H9 (cell line): ENCODE measurements at regions not wholly inside any gene's neighbourhood (a gene's known extent, or its start where the extent isn't known, plus 50 kb on each side); places are given as distances from the start of the nearest gene placed in this dataset.

Source experiments
- DNase-seq: peaks from one replicate; pipeline ENCODE4 v3.0.0-alpha.2; 2017
- H2AFZ ChIP-seq: one replicate; pipeline ENCODE4 v1.6.1; 2013; ENCODE audit warnings: mild to moderate bottlenecking, low read length, control low read depth, moderate library complexity
- H2AK5ac ChIP-seq: 2 replicates; pipeline ENCODE4 v1.6.1; 2013; ENCODE audit warnings: low read length, control low read depth, mixed read lengths; ENCODE audit not compliant: insufficient read length
- H2BK120ac ChIP-seq: one replicate; pipeline ENCODE4 v1.6.1; 2013; ENCODE audit warnings: low read depth, mild to moderate bottlenecking, low read length, control low read depth, inconsistent platforms; ENCODE audit not compliant: poor library complexity, severe bottlenecking
- H2BK12ac ChIP-seq: 2 replicates; pipeline ENCODE4 v1.6.1; 2013; ENCODE audit warnings: low read length, control low read depth, mixed read lengths, low read depth; ENCODE audit not compliant: insufficient read length
- H2BK15ac ChIP-seq: 2 replicates; pipeline ENCODE4 v1.6.1; 2013; ENCODE audit warnings: low read depth, low read length, control low read depth
- H2BK20ac ChIP-seq: one replicate; pipeline ENCODE4 v1.6.1; 2013; ENCODE audit warnings: low read depth, mild to moderate bottlenecking, low read length, control low read depth, inconsistent platforms; ENCODE audit not compliant: poor library complexity, severe bottlenecking
- H2BK5ac ChIP-seq: 2 replicates; pipeline ENCODE4 v1.6.1; 2013; ENCODE audit warnings: low read length, control low read depth, mixed read lengths; ENCODE audit not compliant: insufficient read length
- H3K14ac ChIP-seq: 2 replicates; pipeline ENCODE4 v1.6.1; 2013; ENCODE audit warnings: low read length, control low read depth; ENCODE audit not compliant: insufficient read depth
- H3K18ac ChIP-seq: 2 replicates; pipeline ENCODE4 v1.6.1; 2013; ENCODE audit warnings: low read depth, mild to moderate bottlenecking, mixed read lengths, low read length, control low read depth; ENCODE audit not compliant: insufficient read length
- H3K23ac ChIP-seq: 2 replicates; pipeline ENCODE4 v1.6.1; 2013; ENCODE audit warnings: low read length, control low read depth, mixed read lengths, low read depth; ENCODE audit not compliant: insufficient read length
- H3K23me2 ChIP-seq: 2 replicates; pipeline ENCODE4 v1.6.1; 2013; ENCODE audit warnings: low read depth, mild to moderate bottlenecking, mixed read lengths, low read length, control low read depth; ENCODE audit not compliant: insufficient read length, poor library complexity, severe bottlenecking
- H3K27ac ChIP-seq: 2 replicates; pipeline ENCODE4 v1.5.1; 2013; ENCODE audit warnings: low read length, control low read depth, mixed read lengths, low read depth; ENCODE audit not compliant: insufficient read length
- H3K27me3 ChIP-seq: 2 replicates; pipeline ENCODE4 v1.6.1; 2013; ENCODE audit warnings: low read length, control low read depth, inconsistent platforms; ENCODE audit not compliant: insufficient read depth
- H3K4ac ChIP-seq: 2 replicates; pipeline ENCODE4 v1.6.1; 2013; ENCODE audit warnings: low read depth, mild to moderate bottlenecking, control low read depth, inconsistent platforms, low read length, moderate library complexity
- H3K4me1 ChIP-seq: 2 replicates; pipeline ENCODE4 v1.6.1; 2013; ENCODE audit warnings: low read length, control low read depth, inconsistent platforms; ENCODE audit not compliant: insufficient read depth
- H3K4me2 ChIP-seq: 2 replicates; pipeline ENCODE4 v1.6.1; 2013; ENCODE audit warnings: low read length, control low read depth, mixed read lengths; ENCODE audit not compliant: insufficient read length, insufficient read depth
- H3K56ac ChIP-seq: 2 replicates; pipeline ENCODE4 v1.6.1; 2013; ENCODE audit warnings: low read depth, mild to moderate bottlenecking, mixed read lengths, low read length, control low read depth; ENCODE audit not compliant: insufficient read length
- H3K79me1 ChIP-seq: 2 replicates; pipeline ENCODE4 v1.6.1; 2013; ENCODE audit warnings: low read depth, mild to moderate bottlenecking, moderate library complexity, low read length, control low read depth, inconsistent platforms; ENCODE audit not compliant: insufficient read depth, poor library complexity, severe bottlenecking
- H3K79me2 ChIP-seq: 2 replicates; pipeline ENCODE4 v1.6.1; 2013; ENCODE audit warnings: low read length, control low read depth, inconsistent platforms; ENCODE audit not compliant: insufficient read depth
- H3K9ac ChIP-seq: 2 replicates; pipeline ENCODE4 v1.6.1; 2013; ENCODE audit warnings: low read length, control low read depth, mixed read lengths; ENCODE audit not compliant: insufficient read length; ENCODE audit errors: extremely low read depth
- H3K9me3 ChIP-seq: one replicate; pipeline ENCODE4 v1.6.1; 2013; ENCODE audit warnings: low read depth, low read length, inconsistent platforms; ENCODE audit not compliant: control insufficient read depth
- H3T11ph ChIP-seq: one replicate; pipeline ENCODE4 v1.6.1; 2013; ENCODE audit warnings: mild to moderate bottlenecking, low read length, control low read depth, inconsistent platforms
- H4K20me1 ChIP-seq: one replicate; pipeline ENCODE4 v1.6.1; 2013; ENCODE audit not compliant: control insufficient read depth, insufficient read length, insufficient read depth
- H4K5ac ChIP-seq: 2 replicates; pipeline ENCODE4 v1.6.1; 2013; ENCODE audit warnings: low read depth, mild to moderate bottlenecking, mixed read lengths, low read length, control low read depth; ENCODE audit not compliant: insufficient read length
- H4K8ac ChIP-seq: replicated peaks from 2 replicates; pipeline ENCODE4 v1.6.1; 2013; ENCODE audit warnings: low read length, control low read depth, mixed read lengths, low read depth; ENCODE audit not compliant: insufficient read length
- H4K91ac ChIP-seq: 2 replicates; pipeline ENCODE4 v1.6.1; 2013; ENCODE audit warnings: low read depth, mild to moderate bottlenecking, moderate library complexity, mixed read lengths, low read length, control low read depth; ENCODE audit not compliant: insufficient read length
- H3K27ac Mint-ChIP-seq, 3 experiments: 2 replicates in 2 of 3; 3 replicates in 1 of 3; pipeline ENCODE4 v1.8.0; 2020 to 2021; ENCODE audit warnings: mixed read lengths in 3 of 3, mild to moderate bottlenecking in 1 of 3, moderate library complexity in 1 of 3
- H3K27me3 Mint-ChIP-seq: 2 replicates; pipeline ENCODE4 v1.8.0; 2021; ENCODE audit warnings: low read depth, mild to moderate bottlenecking, moderate library complexity, mixed read lengths
- H3K36me3 Mint-ChIP-seq, 3 experiments: 2 replicates in 2 of 3; 3 replicates in 1 of 3; pipeline ENCODE4 v1.8.0; 2020 to 2021; ENCODE audit warnings: low read depth in 3 of 3, mixed read lengths in 3 of 3; ENCODE audit not compliant: insufficient read depth in 1 of 3
- H3K4me1 Mint-ChIP-seq, 2 experiments: 2 replicates each; pipeline ENCODE4 v1.8.0; 2020; ENCODE audit warnings: mixed read lengths in 2 of 2
- H3K4me3 Mint-ChIP-seq, 2 experiments: 2 replicates in 1 of 2; 3 replicates in 1 of 2; pipeline ENCODE4 v1.8.0; 2020 to 2021; ENCODE audit warnings: mild to moderate bottlenecking in 2 of 2, mixed read lengths in 2 of 2, moderate library complexity in 1 of 2
- H3K9me3 Mint-ChIP-seq, 2 experiments: 2 replicates in 1 of 2; 3 replicates in 1 of 2; pipeline ENCODE4 v1.8.0; 2020; ENCODE audit warnings: mild to moderate bottlenecking in 2 of 2, mixed read lengths in 2 of 2, moderate library complexity in 1 of 2
- WGBS: extraction: QIAGEN DNeasy Blood & Tissue Kit; methylation state at CpG from one replicate; pipeline ENCODE4 v1.1.7; 2013; ENCODE audit warnings: missing lambda C conversion rate, low lambda C conversion rate, mixed read lengths; ENCODE audit not compliant: insufficient read length; ENCODE audit errors: extremely low coverage; 5-methylcytosine and 5-hydroxymethylcytosine counted together
- TF ChIP-seq, protein P1 (sequence below): fragments of 200-600 bp; sonication (generic); conservative IDR thresholded peaks from 3 replicates; pipeline ENCODE4 v1.8.0; 2021; ENCODE audit warnings: antibody characterized with exemption, mild to moderate bottlenecking

DNA sequence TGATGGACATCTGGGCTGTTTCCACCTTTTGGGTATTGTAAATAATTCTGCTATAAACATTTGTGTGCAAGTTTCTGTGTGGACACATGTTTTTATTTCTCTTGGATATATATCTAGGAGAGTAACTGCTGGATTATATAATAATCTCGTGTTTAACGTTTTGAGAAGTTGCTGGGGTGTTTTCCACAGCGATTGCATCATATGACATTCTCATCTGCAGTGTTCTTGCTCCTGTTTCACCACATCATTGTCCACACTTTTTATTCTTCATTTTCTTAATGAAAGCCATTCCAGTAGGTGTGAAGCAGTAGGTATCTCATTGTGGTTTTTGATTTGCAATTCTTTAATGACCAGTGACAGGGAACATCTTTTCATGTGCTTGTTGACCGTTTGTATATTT, 56.9 kb upstream of the ALKAL2 start:
- no peak for DNase-seq

More for the DNA sequence above, 56.9 kb upstream of the ALKAL2 start:
- Histone ChIP-seq H3K27ac (no peak overlapping the region), H2BK20ac (no peak overlapping the region), H3K18ac (no peak overlapping the region), H2AK5ac (no peak overlapping the region), H2BK12ac (no peak overlapping the region), H4K91ac (no peak overlapping the region), H3K9me3 (no peaks in the 10 kb centered on the region), H3K23me2 (no peaks in the 10 kb centered on the region), H2BK15ac (no peak overlapping the region), H3K27me3 (no peaks in the 10 kb centered on the region), H4K5ac (no peak overlapping the region), H3K23ac (no peak overlapping the region), H2BK120ac (no peak overlapping the region), H3K79me1 (no peaks in the 10 kb centered on the region), H3K4me1 (no peaks in the 10 kb centered on the region), H4K8ac (no peak overlapping the region), H3K4ac (no peak overlapping the region), H3K4me2 (no peak overlapping the region), H3K9ac (no peak overlapping the region), H2BK5ac (no peak overlapping the region), H2AFZ (no peak overlapping the region), H3T11ph (no peak overlapping the region), H3K56ac (no peak overlapping the region), H4K20me1 (no peaks in the 10 kb centered on the region), H3K79me2 (no peaks in the 10 kb centered on the region), H3K14ac (no peak overlapping the region)
- H3K36me3 Mint-ChIP-seq, result peaks cover 0 to 3% (median 0%) of the 10 kb centered on the region in 3 experiments; a peak in 1 of 7 replicates
- WGBS, result no CpG with 5 or more reads among the region's 4 CpGs
- no peak overlapping the region for H3K4me3 Mint-ChIP-seq
- peaks cover 0 to 4% of the 10 kb centered on the region in 2 experiments; a peak in 2 of 5 replicates for H3K9me3 Mint-ChIP-seq
- no peak overlapping the region for H3K27ac Mint-ChIP-seq
- H3K4me1 Mint-ChIP-seq, result peaks cover 6 to 9% of the 10 kb centered on the region in 2 experiments
- peaks cover 14% of the 10 kb centered on the region for H3K27me3 Mint-ChIP-seq
- TF ChIP-seq, protein P1, sequence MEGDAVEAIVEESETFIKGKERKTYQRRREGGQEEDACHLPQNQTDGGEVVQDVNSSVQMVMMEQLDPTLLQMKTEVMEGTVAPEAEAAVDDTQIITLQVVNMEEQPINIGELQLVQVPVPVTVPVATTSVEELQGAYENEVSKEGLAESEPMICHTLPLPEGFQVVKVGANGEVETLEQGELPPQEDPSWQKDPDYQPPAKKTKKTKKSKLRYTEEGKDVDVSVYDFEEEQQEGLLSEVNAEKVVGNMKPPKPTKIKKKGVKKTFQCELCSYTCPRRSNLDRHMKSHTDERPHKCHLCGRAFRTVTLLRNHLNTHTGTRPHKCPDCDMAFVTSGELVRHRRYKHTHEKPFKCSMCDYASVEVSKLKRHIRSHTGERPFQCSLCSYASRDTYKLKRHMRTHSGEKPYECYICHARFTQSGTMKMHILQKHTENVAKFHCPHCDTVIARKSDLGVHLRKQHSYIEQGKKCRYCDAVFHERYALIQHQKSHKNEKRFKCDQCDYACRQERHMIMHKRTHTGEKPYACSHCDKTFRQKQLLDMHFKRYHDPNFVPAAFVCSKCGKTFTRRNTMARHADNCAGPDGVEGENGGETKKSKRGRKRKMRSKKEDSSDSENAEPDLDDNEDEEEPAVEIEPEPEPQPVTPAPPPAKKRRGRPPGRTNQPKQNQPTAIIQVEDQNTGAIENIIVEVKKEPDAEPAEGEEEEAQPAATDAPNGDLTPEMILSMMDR, result no peak
